HG03378 (cell line): ENCODE measurements at regions not wholly inside any gene's neighbourhood (a gene's known extent, or its start where the extent isn't known, plus 50 kb on each side); places are given as distances from the start of the nearest gene placed in this dataset.
"Not testable (repeated sequence)": the region's sequence is repeated elsewhere in the genome, so short reads cannot be mapped to it uniquely, and the experiment has no call there.

ENCODE experiments used
- ATAC-seq: cut with Tn5 transposase; IDR thresholded peaks from one replicate; pipeline ENCODE4 v1.9.1; 2021; ENCODE audit warnings: mild to moderate bottlenecking, moderate library complexity; ENCODE audit not compliant: unreplicated experiment

DNA sequence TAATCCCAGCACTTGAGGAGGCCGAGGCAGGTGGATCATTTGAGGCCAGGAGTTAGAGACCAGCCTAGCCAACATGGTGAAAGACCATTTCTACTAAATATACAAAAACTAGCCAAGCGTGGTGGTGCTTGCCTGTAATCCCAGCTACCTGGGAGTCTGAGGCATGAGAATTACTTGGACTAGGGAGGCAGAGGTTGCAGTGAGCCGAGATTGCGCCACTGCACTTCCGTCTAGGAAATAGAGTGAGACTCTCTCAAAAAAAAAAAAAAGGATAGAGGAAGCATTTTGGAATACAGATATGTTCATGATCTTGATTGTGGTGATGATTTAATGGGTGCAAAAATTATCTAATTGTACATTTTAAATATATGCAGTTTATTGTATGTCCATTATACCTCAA is 67.8 kb upstream of the GBE1 start:
- not testable (repeated sequence) for ATAC-seq

DNA sequence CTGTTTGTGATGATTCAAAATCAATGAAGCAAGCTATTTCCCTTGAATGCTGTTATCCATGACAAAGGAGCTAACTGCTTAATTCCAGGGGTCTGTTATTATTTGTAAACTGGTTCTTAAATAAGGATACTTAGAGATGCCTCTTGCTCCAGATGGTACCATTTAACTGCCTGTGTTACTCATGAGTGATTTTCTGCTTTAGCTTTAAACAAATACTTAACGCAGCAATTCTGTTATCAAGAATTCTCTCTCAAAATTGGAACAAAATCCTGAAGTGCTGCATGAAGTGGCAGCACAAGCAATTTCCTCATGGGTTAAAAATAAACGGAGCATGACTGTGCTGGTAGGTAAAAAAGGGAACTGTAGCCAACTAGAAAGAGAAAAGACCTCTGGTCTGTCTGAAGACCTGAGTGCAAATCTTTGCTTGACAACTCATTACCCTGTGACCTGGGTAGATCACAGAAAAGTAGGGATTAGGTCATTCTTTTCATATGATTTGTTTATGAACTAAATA is 62.5 kb upstream of the GBE1 start:
- peak; percentile 97 for ATAC-seq

DNA sequence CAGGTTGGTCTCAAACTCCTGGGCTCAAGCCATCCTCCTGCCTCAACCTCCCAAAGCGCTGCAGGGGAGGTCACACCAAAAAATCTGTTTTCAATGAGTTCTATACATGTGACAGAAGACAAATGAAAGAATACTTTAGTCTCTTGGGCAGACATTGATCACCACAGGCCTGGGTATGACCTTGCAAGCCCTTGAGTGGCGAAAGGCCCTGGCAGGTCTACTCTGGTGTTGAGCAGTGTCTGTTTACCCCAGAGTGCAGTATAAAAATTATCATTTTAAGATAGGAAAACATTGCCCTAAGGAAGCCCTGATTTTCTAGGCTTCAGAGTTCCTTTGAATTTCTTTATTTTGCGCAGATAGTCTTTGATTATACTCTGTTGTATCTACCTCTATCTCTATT is 61.6 kb upstream of the GBE1 start:
- no peak for ATAC-seq

DNA sequence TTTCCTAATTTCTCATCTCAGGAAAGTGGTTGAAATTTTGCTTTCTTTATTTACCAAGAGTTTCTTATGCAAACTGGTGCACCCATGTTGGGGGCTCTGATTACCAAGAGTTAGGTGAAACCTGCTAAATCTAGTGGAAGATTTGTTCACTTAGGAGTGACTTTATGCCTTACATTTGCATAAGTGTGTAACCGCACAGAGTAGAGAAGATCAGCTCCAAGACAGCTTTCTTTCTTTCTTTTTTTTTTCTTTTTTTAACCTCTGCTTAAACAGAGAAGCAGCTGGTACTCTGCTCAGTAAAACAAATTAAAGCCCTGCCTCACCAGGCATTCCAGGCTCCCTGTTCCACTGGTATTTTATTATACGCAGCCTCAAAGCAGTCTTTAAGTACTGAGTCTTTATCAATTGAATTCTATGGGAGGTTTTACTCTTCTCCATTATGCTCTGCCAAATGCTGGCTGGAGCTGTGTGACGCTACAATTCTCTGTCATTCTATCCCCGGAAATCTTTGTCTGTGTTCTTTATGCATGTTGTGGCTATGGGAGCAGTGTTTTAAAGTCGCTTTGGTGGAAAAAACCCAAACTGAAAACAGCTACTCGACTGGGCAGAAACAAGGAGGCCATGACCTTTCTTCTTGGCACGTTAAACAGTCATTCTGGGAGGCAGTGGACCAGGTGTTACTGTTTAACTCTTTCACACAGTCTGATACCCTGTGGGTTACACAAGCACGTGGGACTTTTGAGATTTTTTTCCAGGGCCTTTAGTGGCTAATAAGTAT is 55.2 kb upstream of the GBE1 start:
- peak; percentile 98 for ATAC-seq

DNA sequence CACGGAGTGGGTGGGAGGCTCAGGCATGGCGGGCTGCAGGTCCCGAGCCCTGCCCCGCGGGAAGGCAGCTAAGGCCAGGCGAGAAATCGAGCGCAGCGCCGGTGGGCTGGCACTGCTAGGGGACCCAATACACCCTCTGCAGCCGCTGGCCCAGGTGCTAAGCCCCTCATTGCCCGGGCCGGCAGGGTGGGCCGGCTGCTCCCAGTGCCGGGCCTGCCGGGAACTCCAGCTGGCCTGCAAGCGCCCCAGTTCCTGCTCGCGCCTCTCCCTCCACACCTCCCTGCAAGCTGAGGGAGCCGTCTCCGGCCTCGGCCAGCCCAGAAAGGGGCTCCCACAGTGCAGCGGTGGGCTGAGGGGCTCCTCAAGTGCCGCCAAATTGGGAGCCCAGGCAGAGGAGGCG is 50.7 kb upstream of the GBE1 start:
- not testable (repeated sequence) for ATAC-seq
